ENCODE measurements at regions not wholly inside any gene's neighbourhood (a gene's known extent, or its start where the extent isn't known, plus 50 kb on each side); places are given as distances from the start of the nearest gene placed in this dataset.

DNA sequence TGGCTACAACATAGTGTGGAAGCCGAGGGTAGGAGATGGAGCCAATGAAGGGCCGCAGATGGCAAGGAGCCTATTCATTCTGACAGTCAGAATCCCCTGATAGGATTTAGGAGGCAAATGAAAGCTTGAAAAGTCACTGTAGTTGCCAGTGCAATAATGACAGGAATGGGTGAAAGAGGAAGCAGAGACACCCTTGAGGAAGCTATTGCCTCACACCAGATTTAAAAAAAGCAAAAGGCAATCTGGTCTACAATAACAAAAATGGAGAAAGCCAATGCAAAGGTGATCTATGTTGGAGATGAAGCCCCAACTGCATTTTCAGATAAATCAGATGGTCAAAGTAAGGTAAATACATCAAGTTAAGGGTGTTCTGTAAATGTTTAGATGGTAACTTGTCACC is 158.5 kb downstream of the TUBA3C start (continued):
- no peak for TF ChIP-seq ETS1 (IDR thresholded peaks at IDR 0.05)
- no peak for TF ChIP-seq ZNF462 (CRISPR knock-in tag; IDR thresholded peaks at IDR 0.05)
- TF ChIP-seq JUNB (IDR thresholded peaks at IDR 0.05; ENCODE audit: unreplicated experiment): no peak

- Mint-ChIP-seq H3K4me1 (no peaks in the 10 kb centered on the region), H3K27me3 (ENCODE audit: insufficient read depth, low read depth, poor library complexity) (peaks cover 3% of the 10 kb centered on the region), H3K27ac (no peak overlapping the region), H3K4me3 (no peak overlapping the region), H3K36me3 (ENCODE audit: low read depth) (peaks cover 24% of the 10 kb centered on the region; the same call in 2 of the 3 replicates), H3K9me3 (peaks cover 96% of the 10 kb centered on the region)
- Histone ChIP-seq H3K4me1 (ENCODE audit: insufficient read depth) (no peaks in the 10 kb centered on the region), H3K36me3 (ENCODE audit: insufficient read depth) (0 out of 2 replicates have a peak, but pooled peaks cover 5% of the 10 kb centered on the region), H3K4me2 (no peak overlapping the region), H3K79me2 (replicated peaks; ENCODE audit: insufficient read depth) (no peaks in the 10 kb centered on the region), H3K27ac (ENCODE audit: low read depth) (no peak overlapping the region), H2AFZ (no peak overlapping the region), H4K20me1 (replicated peaks; ENCODE audit: insufficient read depth) (no peaks in the 10 kb centered on the region), H3K4me3 (no peak overlapping the region), H3F3A (replicated peaks; ENCODE audit: low read depth) (no peaks in the 10 kb centered on the region), H3K9me2 (ENCODE audit: insufficient read depth) (no peaks in the 10 kb centered on the region), H3K27me3 (ENCODE audit: insufficient read depth) (no peaks in the 10 kb centered on the region)
- no peak for DNase-seq (ENCODE audit: low spot score)
- ATAC-seq: no peak
- no peak for TF ChIP-seq POLR2AphosphoS5 (IDR thresholded peaks at IDR 0.05; ENCODE audit: low read depth)
- no peak for TF ChIP-seq STAT1 (IDR thresholded peaks at IDR 0.05; ENCODE audit: unreplicated experiment)
- TF ChIP-seq NANOG (IDR thresholded peaks at IDR 0.05; ENCODE audit: borderline replicate concordance): no peak
- TF ChIP-seq ZNF462 (CRISPR knock-in tag; IDR thresholded peaks at IDR 0.05): no peak
- TF ChIP-seq ETS1 (IDR thresholded peaks at IDR 0.05): no peak
These were observed 160.6 kb downstream of the TUBA3C start for GRCh38 chr13:19020988-19021387.

All from GM23338 (cell line).